ENCODE measurements at regions not wholly inside any gene's neighbourhood (a gene's known extent, or its start where the extent isn't known, plus 50 kb on each side); places are given as distances from the start of the nearest gene placed in this dataset.

- TF ChIP-seq CTCF (IDR thresholded peaks at IDR 0.05) (no peak), POLR2A (IDR thresholded peaks at IDR 0.05) (no peak), POLR2AphosphoS5 (IDR thresholded peaks at IDR 0.05) (no peak)
- H3K36me3 ChIP-seq: no peaks in the 10 kb centered on the region
- H3K27me3 ChIP-seq: no peaks in the 10 kb centered on the region
- intact Hi-C loops (cut with DNase I; ENCODE audit: low total_unique reads): no loop called here
- no peak overlapping the region for H3K4me3 ChIP-seq
- no peaks in the 10 kb centered on the region for H3K9me3 ChIP-seq
- DNase-seq (ENCODE audit: low spot score in 2 of 2): no peak
- H3K27ac ChIP-seq: no peak overlapping the region
- no peaks in the 10 kb centered on the region for H3K4me1 ChIP-seq
Measured at GRCh38 chr5:52255308-52255707, 532.4 kb upstream of the ITGA1 start.

- H3K4me1 ChIP-seq: no peaks in the 10 kb centered on the region
- no peaks in the 10 kb centered on the region for H3K36me3 ChIP-seq
- no peak for TF ChIP-seq CTCF (IDR thresholded peaks at IDR 0.05)
- TF ChIP-seq POLR2A (IDR thresholded peaks at IDR 0.05): no peak
- TF ChIP-seq POLR2AphosphoS5 (IDR thresholded peaks at IDR 0.05): no peak
- no peaks in the 10 kb centered on the region for H3K9me3 ChIP-seq
- DNase-seq (ENCODE audit: low spot score in 2 of 2): no peak
- no peak overlapping the region for H3K4me3 ChIP-seq
- no peak overlapping the region for H3K27ac ChIP-seq
- intact Hi-C loops (cut with DNase I; ENCODE audit: low total_unique reads): no loop called here
- H3K27me3 ChIP-seq: no peaks in the 10 kb centered on the region
Measured at GRCh38 chr5:52262844-52263243, 524.9 kb upstream of the ITGA1 start.

- TF ChIP-seq POLR2AphosphoS5 (IDR thresholded peaks at IDR 0.05): no peak
- no peak for TF ChIP-seq CTCF (IDR thresholded peaks at IDR 0.05)
- no peak for TF ChIP-seq POLR2A (IDR thresholded peaks at IDR 0.05)
- no peak for DNase-seq (ENCODE audit: low spot score in 2 of 2)
- no peaks in the 10 kb centered on the region for H3K36me3 ChIP-seq
- H3K4me3 ChIP-seq: peak overlapping the region in 1 of 3 donors; percentile 32
- H3K27me3 ChIP-seq: no peaks in the 10 kb centered on the region
- no peak overlapping the region for H3K27ac ChIP-seq
- H3K4me1 ChIP-seq: no peaks in the 10 kb centered on the region
- intact Hi-C loops (cut with DNase I; ENCODE audit: low total_unique reads): no loop called here
- H3K9me3 ChIP-seq: no peaks in the 10 kb centered on the region
Measured at GRCh38 chr5:52269401-52269800, 518.3 kb upstream of the ITGA1 start.

GRCh38 chr5:52269859-52270258, 517.9 kb upstream of the ITGA1 start:
- Histone ChIP-seq H3K4me1 (no peaks in the 10 kb centered on the region), H3K27me3 (no peaks in the 10 kb centered on the region), H3K27ac (no peak overlapping the region), H3K9me3 (no peaks in the 10 kb centered on the region), H3K4me3 (peak overlapping the region in 2 of 3 donors; percentile 14 to 32), H3K36me3 (peaks cover under 1% of the 10 kb centered on the region)
- no peak for TF ChIP-seq POLR2A (IDR thresholded peaks at IDR 0.05)
- TF ChIP-seq POLR2AphosphoS5 (IDR thresholded peaks at IDR 0.05): no peak
- TF ChIP-seq CTCF (IDR thresholded peaks at IDR 0.05): no peak
- intact Hi-C loops (cut with DNase I; ENCODE audit: low total_unique reads): no loop called here
- DNase-seq (ENCODE audit: low spot score in 2 of 2): no peak

GRCh38 chr5:52275639-52276038, 512.1 kb upstream of the ITGA1 start:
- Histone ChIP-seq H3K36me3 (peaks cover 4% of the 10 kb centered on the region), H3K9me3 (peaks cover 0 to 3% of the 10 kb centered on the region in 2 donors), H3K27me3 (no peaks in the 10 kb centered on the region), H3K4me1 (no peaks in the 10 kb centered on the region), H3K4me3 (no peak overlapping the region), H3K27ac (no peak overlapping the region)
- DNase-seq (ENCODE audit: low spot score in 2 of 2): no peak
- intact Hi-C loops (cut with DNase I; ENCODE audit: low total_unique reads): no loop called here
- TF ChIP-seq POLR2AphosphoS5 (IDR thresholded peaks at IDR 0.05): no peak
- no peak for TF ChIP-seq POLR2A (IDR thresholded peaks at IDR 0.05)
- no peak for TF ChIP-seq CTCF (IDR thresholded peaks at IDR 0.05)
